ENCODE measurements at regions not wholly inside any gene's neighbourhood (a gene's known extent, or its start where the extent isn't known, plus 50 kb on each side); places are given as distances from the start of the nearest gene placed in this dataset.
"Not testable (repeated sequence)": the region's sequence is repeated elsewhere in the genome, so short reads cannot be mapped to it uniquely, and the experiment has no call there.

DNA sequence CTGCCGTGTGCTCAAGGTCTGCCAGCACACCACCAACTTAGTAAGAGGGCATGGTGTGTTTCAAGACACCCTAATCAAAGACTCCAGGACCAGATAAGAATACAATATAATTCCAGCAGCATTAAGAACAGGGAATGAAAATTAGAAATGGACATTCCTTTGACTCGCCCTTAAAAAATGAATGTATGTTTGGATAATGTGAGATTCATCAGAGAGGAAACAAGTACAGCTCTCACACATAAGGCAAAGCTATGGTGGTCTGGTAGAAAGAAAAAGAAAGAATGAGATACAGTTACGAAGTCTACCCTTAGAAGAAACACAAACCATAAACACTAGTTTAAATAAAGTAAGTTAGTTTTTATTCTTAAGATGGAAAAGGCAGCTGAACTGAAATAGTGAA is 174.8 kb upstream of the ANK3 start:
- DNase-seq: no peak

DNA sequence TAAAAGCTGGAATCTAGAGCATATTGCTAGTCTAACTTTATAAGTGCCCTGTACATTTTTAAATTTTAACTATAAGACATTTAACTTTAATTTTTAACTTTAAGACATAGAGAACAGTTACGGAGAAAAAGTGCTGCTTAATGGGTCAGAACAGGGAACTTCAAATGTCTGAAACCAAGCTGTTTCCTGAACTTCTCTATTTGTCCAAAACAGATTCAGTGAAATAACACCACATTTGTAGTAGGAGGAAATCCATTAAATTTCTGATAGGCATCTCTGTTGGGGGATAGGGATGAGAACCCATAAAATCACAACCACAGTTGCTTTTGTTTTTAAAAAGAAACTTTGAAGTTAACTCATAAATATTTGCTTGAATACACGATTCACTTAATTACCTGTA is 170.8 kb upstream of the ANK3 start:
- no peak for DNase-seq

DNA sequence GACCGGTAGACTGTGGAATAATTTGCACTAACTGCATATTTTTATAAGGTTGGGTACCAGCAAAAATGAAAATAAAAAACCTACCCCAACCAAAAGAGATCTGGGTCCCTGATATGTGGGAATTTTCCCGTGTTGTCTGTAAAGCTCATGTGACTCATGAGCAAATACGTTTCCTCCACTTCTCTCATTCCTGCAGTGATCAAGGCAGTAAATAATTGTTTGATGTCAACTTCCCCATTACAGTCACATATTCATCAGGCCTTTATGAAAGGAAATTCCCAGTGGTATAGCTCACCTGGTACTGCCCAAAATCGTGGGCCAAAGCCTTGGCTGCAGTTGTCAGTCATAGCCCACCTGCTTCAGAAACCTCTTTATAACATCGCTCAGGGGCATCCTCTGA is 166.0 kb upstream of the ANK3 start:
- no peak for DNase-seq

DNA sequence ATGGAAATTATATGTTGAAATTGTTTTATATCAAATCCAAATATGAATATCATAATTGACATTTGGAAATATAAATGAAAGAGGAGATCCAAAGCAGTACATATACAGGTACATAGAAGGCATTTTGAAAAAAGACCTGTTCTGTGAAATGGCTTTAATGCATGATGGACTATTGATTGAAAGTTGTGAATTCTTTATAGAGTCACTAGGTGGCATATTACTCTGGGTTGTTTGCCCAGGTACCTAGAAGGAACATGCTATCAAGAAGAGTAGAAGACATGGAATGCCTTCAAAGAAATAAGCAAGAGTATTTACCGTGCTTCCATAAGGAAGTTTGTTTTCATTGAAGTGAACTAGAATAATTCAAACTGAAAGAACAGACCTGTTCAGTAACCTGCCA is 160.0 kb upstream of the ANK3 start:
- DNase-seq: no peak

- DNase-seq: no peak
Observed at GRCh38 chr10:60542657-60543056, 153.0 kb upstream of the ANK3 start.

DNA sequence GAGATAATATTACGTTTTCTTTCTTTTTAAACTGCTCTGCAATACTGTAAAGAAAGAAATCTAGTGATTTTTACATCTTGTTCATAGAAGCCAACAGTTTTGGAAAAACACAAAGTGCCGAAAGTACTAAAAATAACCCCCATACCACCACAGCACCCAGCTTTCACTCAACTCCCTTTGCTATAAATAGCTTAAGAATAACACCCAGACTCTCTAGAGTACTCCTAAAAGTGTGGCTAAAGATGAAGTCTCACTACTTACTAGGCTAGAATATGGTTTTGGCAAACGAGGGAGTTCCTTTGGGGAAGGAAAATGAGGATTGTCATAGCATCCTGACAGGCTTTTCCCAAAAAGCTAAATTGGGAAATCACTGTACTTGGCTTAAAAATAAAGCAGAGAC is 151.8 kb upstream of the ANK3 start:
- no peak for DNase-seq

- DNase-seq: no peak
Observed at GRCh38 chr10:60537697-60538096, 148.0 kb upstream of the ANK3 start.

DNA sequence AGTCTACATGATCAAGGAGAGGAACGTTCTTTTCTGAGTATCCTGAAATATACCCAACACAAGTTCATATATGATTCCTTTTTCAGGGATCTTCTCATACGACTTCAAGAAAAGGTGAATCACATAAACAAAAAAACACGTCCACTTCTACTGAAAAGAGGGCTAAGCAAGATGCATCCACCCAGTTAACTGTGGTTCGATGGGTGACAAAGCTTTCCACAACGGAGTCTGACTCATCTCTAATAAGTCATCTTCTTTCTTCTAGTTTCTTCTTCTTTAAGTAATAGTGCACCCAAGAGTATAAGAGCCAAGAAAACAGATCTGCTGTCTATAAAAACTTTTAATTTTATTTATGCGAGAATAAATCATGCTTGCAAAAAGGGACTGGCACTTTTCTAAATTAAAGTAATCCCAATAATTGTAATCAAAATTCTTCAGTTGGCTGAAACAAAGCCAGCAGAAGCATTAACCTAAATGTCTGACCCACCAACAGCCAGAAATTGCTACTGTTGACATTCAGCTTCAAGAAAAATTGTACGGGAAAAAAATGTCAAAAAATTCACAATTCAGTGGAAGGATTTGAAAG is 146.9 kb upstream of the ANK3 start:
- no peak for DNase-seq

DNA sequence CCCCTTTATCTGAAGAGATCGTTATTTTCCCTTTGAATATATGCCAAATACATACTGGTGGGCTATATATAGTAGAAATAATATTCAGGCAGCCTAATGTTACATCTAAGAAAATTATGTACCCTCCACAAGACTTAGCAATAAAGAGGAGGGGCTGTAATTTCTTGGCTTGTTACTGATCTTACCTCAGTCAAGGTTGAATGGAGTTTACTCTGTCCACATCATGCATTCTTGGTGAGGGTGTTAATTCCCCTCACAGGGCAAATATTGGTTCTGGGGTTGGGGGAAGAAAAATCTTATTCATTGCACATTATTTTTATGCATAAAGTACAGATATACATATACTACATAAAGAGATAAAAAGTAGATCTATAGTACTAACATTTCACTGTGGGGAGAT is 145.8 kb upstream of the ANK3 start:
- DNase-seq: no peak

- no peak for DNase-seq
Observed at GRCh38 chr10:60534761-60535389, 145.2 kb upstream of the ANK3 start.

DNA sequence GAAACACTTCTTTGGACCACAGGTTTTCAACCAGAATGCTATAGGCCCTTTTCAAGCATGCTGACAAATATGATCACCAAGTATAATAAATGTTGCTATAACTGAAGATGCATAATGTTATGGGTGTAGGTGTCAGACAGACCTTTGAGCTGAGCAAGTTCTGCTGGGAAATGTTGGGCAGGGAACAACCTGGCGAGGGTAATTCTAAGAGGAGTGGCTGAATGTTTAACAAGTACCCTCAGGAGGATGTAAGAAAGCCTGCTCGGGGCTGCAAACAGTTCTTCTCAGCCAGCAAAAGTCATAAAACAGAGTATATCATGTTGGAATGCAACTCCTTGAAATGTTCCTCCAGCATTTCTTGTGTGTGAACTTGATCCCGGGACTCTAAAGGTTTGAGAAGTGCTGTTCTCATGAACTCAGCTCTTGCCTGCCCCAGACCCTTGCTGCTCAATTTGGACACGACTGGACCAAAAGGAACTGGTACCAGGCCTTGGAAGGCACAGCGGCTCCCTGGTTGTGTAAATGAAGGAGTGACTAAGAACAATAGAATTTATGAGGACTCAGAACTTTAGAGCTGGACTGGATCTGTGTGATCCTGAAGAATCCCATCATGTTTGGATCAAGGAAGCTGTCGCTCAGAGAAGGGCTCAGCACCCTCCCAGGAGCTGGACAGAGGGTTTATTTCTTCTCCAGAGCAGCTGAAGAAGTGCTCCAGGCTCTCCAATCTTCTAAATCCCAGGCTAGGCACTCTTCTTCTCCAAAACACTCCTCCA is 143.2 kb upstream of the ANK3 start:
- DNase-seq: no peak

DNA sequence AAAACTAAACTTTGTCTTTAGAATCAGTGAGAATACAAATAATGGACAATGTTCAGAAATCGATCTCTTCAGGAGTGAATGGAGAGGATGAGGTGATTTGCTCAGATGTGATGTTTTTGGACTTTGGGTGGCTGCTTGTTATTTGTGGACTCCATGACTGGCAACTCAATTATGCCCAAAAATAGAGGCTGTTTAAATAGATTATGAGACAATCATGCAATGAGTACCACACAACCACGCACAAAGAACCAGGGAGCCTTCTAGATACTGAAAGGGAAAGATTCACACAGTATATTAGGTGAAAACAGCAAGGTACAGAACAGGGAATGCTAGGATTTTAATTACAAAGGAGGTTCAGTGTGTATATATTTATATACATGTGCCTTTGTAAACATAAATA is 141.3 kb upstream of the ANK3 start:
- DNase-seq: no peak

GRCh38 chr10:60527676-60528075 is 138.0 kb upstream of the ANK3 start:
- DNase-seq: no peak

DNA sequence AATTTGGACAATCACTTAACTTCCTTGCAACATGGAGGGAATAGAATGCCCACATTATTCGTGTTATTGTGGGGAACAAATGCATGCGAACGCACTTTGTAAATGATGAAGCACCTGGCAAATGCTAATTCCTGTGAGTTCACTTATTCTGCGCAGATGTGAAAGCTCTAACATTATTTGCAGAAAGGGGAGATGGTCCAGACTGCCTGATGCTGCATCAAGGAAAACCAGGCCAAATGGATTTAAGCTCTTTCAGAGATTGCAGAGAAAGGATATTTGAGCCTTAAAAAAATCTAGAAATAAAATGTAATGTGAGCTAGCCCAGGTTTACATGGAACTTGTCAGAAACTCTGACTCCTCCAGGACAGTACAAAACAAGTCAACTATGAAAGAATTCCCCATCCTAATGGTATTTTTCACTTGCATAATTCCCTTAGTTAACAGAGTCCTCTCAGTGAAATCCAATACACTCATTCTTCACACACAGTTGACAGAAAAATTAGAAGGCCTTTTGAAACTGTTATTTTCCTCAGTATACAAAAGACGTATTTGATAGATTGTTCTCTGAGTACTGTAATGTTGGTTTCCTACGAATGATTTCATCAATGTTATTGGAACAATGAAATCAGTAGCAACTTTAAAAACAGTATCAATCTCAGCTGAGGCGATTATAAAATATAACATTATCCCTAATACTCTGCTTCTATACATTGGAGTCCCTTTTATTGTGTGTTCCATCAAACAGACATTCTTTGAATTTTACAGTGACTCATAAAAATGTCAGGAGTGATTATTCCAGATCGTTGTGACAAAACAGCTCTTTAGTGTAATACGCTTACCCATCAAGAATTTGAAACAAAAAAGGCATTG is 136.3 kb upstream of the ANK3 start:
- no peak for DNase-seq

DNA sequence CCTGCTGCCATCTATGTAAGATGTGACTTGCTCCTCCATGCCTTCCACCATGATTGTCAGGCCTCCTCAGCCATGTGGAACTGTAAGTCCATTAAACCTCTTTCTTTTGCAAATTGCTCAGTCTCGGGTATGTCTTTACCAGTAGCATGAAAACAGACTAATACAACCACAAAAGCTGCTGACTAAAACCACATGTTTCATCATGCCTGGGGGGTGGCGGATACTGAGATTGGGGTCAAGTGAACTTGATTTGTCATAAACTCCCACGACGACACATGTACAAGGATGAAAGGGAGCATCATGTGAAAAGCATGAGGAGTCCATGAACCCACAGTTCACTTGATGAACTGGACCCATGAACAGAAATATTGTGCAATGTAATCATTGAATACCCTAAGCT is 134.9 kb upstream of the ANK3 start:
- DNase-seq: no peak

GRCh38 chr10:60523371-60523770 is 133.7 kb upstream of the ANK3 start:
- not testable (repeated sequence) for DNase-seq

DNA sequence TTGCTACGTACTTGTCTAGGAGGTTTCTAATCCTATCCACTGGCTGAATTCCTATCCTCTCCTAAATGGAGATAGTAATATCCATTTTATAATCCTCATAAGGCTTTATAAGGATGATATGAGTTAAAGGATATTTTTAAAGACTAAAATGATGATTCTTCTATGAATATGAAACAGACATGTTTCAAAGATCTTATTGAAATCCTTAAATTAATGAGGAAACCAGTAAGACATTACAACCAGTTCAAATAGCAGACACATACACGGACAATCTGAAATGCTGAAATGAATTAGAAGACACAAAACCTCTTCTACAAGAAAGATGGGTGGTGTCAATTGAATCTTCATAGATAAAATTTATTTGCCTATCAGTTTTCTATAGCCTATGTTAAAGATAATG is 132.9 kb upstream of the ANK3 start:
- DNase-seq: no peak

DNA sequence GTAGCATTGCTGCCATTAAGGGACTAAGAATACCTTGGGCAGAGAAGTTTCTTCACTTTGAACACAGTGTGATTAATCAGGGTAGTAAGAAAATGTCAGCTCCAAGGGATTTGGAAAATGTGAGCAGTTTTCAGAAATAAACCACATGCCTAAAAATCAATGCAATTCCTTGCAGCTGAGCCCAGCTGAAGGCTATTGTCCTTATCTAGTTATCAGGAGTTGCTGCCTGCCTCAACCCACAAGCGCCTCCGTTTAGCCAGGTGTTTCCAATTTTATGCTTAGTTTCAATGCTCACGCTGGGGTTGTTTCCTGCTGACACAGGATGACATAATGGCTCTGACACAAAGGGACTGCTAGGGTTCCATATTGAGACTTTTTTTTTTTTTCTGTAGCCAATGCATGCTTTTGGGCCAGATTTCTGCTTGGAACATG is 132.3 kb upstream of the ANK3 start:
- DNase-seq: no peak

GRCh38 chr10:60518745-60519144 is 129.1 kb upstream of the ANK3 start:
- DNase-seq: no peak

DNA sequence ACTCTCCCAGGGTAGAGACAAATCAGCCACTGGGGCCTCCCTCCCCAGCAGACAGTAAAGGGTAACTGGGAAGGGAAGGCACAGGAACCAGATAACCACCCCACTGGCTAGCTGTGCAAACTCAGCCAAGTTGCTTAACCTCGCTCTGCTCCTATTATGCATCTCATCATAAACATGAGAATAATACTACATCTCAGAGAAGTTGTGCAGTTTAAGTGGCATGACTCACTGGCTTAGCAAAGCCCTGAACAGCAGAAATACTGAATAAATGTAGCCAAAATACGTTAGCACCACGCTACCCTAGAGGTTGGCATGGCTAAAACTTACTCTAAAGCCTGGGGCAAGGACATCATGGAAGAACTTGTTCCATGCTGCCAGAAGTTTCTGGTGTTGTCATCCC is 128.1 kb upstream of the ANK3 start:
- DNase-seq: no peak

DNA sequence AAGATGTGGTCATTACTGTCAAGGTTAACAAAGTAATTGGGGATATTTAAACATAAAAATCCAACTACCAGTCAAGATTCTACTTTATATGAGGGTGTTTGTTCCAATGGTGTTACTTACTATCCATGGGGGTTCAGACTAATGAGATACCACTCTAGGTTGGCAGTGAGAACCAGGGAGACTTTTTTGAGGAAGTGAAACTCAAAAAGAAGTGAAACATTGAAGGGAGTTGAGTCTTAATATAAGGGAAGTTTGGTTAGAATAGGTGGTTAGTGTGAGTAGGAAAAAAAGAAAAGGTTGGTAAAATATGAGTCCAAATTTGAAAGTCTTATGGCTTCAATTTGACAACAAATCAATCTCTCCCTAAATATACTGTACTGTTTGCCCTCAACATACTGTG is 123.6 kb upstream of the ANK3 start:
- DNase-seq: no peak

GRCh38 chr10:60511477-60512229 is 122.0 kb upstream of the ANK3 start:
- DNase-seq: no peak

DNA sequence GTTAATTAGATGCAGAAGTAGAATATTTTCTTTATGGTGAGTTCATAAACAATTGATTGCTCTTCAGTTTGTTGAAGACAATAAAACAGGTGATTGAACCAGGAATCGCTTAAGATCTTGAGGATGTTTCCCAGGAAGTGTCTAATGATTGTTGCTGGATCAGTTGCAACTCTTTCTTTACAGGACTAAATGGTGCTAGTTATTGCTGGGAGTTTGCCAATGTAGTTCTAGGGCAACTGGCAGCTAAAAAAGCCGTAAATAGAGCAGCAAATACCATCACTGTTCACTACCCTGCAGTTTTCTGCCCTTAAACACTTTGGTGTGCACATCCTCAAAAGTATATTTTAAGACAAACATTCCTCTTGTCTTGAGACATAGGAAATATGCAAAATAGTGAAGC is 119.2 kb upstream of the ANK3 start:
- DNase-seq: no peak
